SK-N-SH (cell line): ENCODE measurements at regions not wholly inside any gene's neighbourhood (a gene's known extent, or its start where the extent isn't known, plus 50 kb on each side); places are given as distances from the start of the nearest gene placed in this dataset.

Source experiments
- CTCF ChIA-PET: fragments of 300-600, 350-600 bp; formaldehyde crosslinking; extraction: SDS; loops from one replicate; lab custom pipeline; 2021; lab: Yijun Ruan, JAX
- POLR2A ChIA-PET: fragments of 350-600 bp; sonication (Branson Sonifier 250); formaldehyde crosslinking; extraction: SDS; loops from one replicate; lab custom pipeline; 2020; ENCODE audit warnings: antibody characterized with exemption, inconsistent platforms; lab: Yijun Ruan, JAX
- DNase-seq: peaks from one replicate; pipeline ENCODE4 v3.0.0; 2012
- H2AFZ ChIP-seq: fragments of 200-600 bp; sonication (generic); 2 replicates; pipeline ENCODE4 v1.8.1; 2016; ENCODE audit warnings: antibody characterized with exemption, mild to moderate bottlenecking, low read depth
- H3F3A ChIP-seq: fragments of 200-600 bp; sonication (generic); replicated peaks from 2 replicates; pipeline ENCODE3; 2016; ENCODE audit warnings: antibody characterized with exemption, mild to moderate bottlenecking; ENCODE audit not compliant: insufficient read depth
- H3K27ac ChIP-seq, 2 experiments: fragments of 200-500 bp in 1 of 2; fragments of 200-600 bp in 1 of 2; sonication (Bioruptor generic) in 1 of 2; sonication (generic), shearing (Covaris generic) in 1 of 2; 2 replicates each; pipeline versions ENCODE4 v1.5.1 to v1.6.1; 2014 to 2016; ENCODE audit warnings: low read depth in 2 of 2, inconsistent platforms in 1 of 2, low read length in 1 of 2, mild to moderate bottlenecking in 1 of 2, mixed read lengths in 1 of 2
- H3K27me3 ChIP-seq: fragments of 200-600 bp; sonication (generic), shearing (Covaris generic); 2 replicates; pipeline ENCODE4 v1.6.1; 2016; ENCODE audit warnings: mixed run types; ENCODE audit not compliant: insufficient read depth
- H3K36me3 ChIP-seq, 2 experiments: fragments of 200-500 bp in 1 of 2; fragments of 200-600 bp in 1 of 2; sonication (Bioruptor generic) in 1 of 2; sonication (generic) in 1 of 2; replicated peaks in 1 of 2; 2 replicates each; pipeline versions ENCODE3 to v1.5.1; 2014 to 2016; ENCODE audit warnings: low read length in 1 of 2, mild to moderate bottlenecking in 1 of 2; ENCODE audit not compliant: insufficient read depth in 2 of 2, control insufficient read depth in 1 of 2
- H3K4me1 ChIP-seq, 2 experiments: fragments of 200-500 bp in 1 of 2; fragments of 200-600 bp in 1 of 2; sonication (Bioruptor generic) in 1 of 2; sonication (generic), shearing (Covaris generic) in 1 of 2; 2 replicates each; pipeline versions ENCODE4 v1.5.1 to v1.6.1; 2014 to 2016; ENCODE audit warnings: low read depth in 1 of 2, low read length in 1 of 2, mixed run types in 1 of 2; ENCODE audit not compliant: insufficient read depth in 2 of 2, control insufficient read depth in 1 of 2
- H3K4me2 ChIP-seq: fragments of 200-600 bp; sonication (generic), shearing (Covaris generic); 2 replicates; pipeline ENCODE4 v1.6.1; 2017; ENCODE audit warnings: mixed run types
- H3K4me3 ChIP-seq, 2 experiments: fragments of 200-500 bp in 1 of 2; fragments of 200-600 bp in 1 of 2; sonication (Bioruptor generic) in 1 of 2; sonication (generic), shearing (Covaris generic) in 1 of 2; 2 replicates each; pipeline versions ENCODE4 v1.5.1 to v1.8.1; 2014 to 2016; ENCODE audit warnings: low read depth in 2 of 2, inconsistent platforms in 1 of 2, low read length in 1 of 2, mild to moderate bottlenecking in 1 of 2, mixed read lengths in 1 of 2, moderate library complexity in 1 of 2
- H3K79me2 ChIP-seq: fragments of 200-600 bp; sonication (generic); 2 replicates; pipeline ENCODE4 v1.8.1; 2017; ENCODE audit warnings: mild to moderate bottlenecking; ENCODE audit not compliant: insufficient read depth
- H3K9ac ChIP-seq: fragments of 200-600 bp; sonication (generic); 2 replicates; pipeline ENCODE4 v1.6.1; 2017; ENCODE audit warnings: mixed run types
- H3K9me2 ChIP-seq: fragments of 200-600 bp; sonication (generic); 2 replicates; pipeline ENCODE4 v1.6.1; 2017; ENCODE audit warnings: mixed run types
- H3K9me3 ChIP-seq: fragments of 200-600 bp; sonication (generic); 2 replicates; pipeline ENCODE4 v1.6.1; 2017; ENCODE audit warnings: mixed run types, mild to moderate bottlenecking, moderate library complexity
- H4K20me1 ChIP-seq: fragments of 200-600 bp; sonication (generic); 2 replicates; pipeline ENCODE4 v1.6.1; 2017; ENCODE audit warnings: mild to moderate bottlenecking, mixed run types; ENCODE audit not compliant: insufficient read depth
- ELF1 ChIP-seq: IDR thresholded peaks from 2 replicates; pipeline ENCODE4 v1.4.0; 2012
- EZH2phosphoT487 ChIP-seq: fragments of 200-600 bp; sonication (generic); IDR thresholded peaks from 2 replicates; pipeline ENCODE4 v1.6.1; 2017; ENCODE audit warnings: low read depth, mixed run types, mild to moderate bottlenecking, antibody characterized with exemption, moderate library complexity, borderline replicate concordance
- FOSL2 ChIP-seq: IDR thresholded peaks from 2 replicates; pipeline ENCODE4 v1.4.0; 2012; ENCODE audit warnings: low read depth, mild to moderate bottlenecking, moderate library complexity, borderline replicate concordance
- FOXJ3 ChIP-seq: sonication (generic); formaldehyde crosslinking; IDR thresholded peaks from 2 replicates; pipeline ENCODE4 v1.5.1; 2020; ENCODE audit warnings: mild to moderate bottlenecking, missing genetic modification reagents
- GATA2 ChIP-seq: sonication (generic); formaldehyde crosslinking; IDR thresholded peaks from 2 replicates; pipeline ENCODE4 v1.5.0; 2020; ENCODE audit warnings: mild to moderate bottlenecking, missing genetic modification reagents
- IRF3 ChIP-seq: fragments of 150-350 bp; IDR thresholded peaks from 2 replicates; pipeline ENCODE4 v1.6.1; 2016; ENCODE audit warnings: mild to moderate bottlenecking, low read depth, low read length
- JUND ChIP-seq: IDR thresholded peaks from 2 replicates; pipeline ENCODE4 v1.4.0; 2012
- MAX ChIP-seq: IDR thresholded peaks from 2 replicates; pipeline ENCODE4 v1.4.0; 2012; ENCODE audit warnings: low read depth
- MEF2A ChIP-seq: IDR thresholded peaks from 2 replicates; pipeline ENCODE4 v1.4.0; 2012; ENCODE audit warnings: low read depth, borderline replicate concordance
- MXI1 ChIP-seq: IDR thresholded peaks from 2 replicates; pipeline ENCODE4 v1.6.1; 2012; ENCODE audit warnings: mild to moderate bottlenecking, low read depth, low read length, improper control_type of control experiment
- NRF1 ChIP-seq: IDR thresholded peaks from 2 replicates; pipeline ENCODE4 v1.6.1; 2012; ENCODE audit warnings: low read depth, mild to moderate bottlenecking, low read length
- POLR2AphosphoS5 ChIP-seq: IDR thresholded peaks from 2 replicates; pipeline ENCODE4 v1.6.1; 2012; ENCODE audit warnings: low read depth, low read length
- RCOR1 ChIP-seq: fragments of 150-350 bp; IDR thresholded peaks from 2 replicates; pipeline ENCODE4 v1.6.1; 2017; ENCODE audit warnings: antibody characterized with exemption, low read length
- REST ChIP-seq: IDR thresholded peaks from 2 replicates; pipeline ENCODE4 v1.6.1; 2012; ENCODE audit warnings: mild to moderate bottlenecking, low read depth, low read length, moderate library complexity
- RFX5 ChIP-seq: IDR thresholded peaks from 2 replicates; pipeline ENCODE4 v1.6.1; 2012; ENCODE audit warnings: mild to moderate bottlenecking, improper control_type of control experiment, low read length
- RXRA ChIP-seq: IDR thresholded peaks from 2 replicates; pipeline ENCODE4 v1.4.0; 2012; ENCODE audit warnings: low read depth, mild to moderate bottlenecking, borderline replicate concordance
- SIN3A ChIP-seq: IDR thresholded peaks from 2 replicates; pipeline ENCODE4 v1.6.1; 2012; ENCODE audit warnings: low read depth, mild to moderate bottlenecking, low read length, moderate library complexity, borderline replicate concordance
- TCF12 ChIP-seq: IDR thresholded peaks from 2 replicates; pipeline ENCODE4 v1.4.0; 2012
- TEAD4 ChIP-seq: IDR thresholded peaks from 2 replicates; pipeline ENCODE4 v1.4.0; 2012; ENCODE audit warnings: mild to moderate bottlenecking, borderline replicate concordance; ENCODE audit not compliant: insufficient read depth
- USF1 ChIP-seq: IDR thresholded peaks from 2 replicates; pipeline ENCODE4 v1.4.0; 2012; ENCODE audit warnings: low read depth, borderline replicate concordance
- YY1 ChIP-seq: IDR thresholded peaks from 2 replicates; pipeline ENCODE4 v1.4.0; 2012; ENCODE audit warnings: low read depth, mild to moderate bottlenecking
- ZBTB33 ChIP-seq: IDR thresholded peaks from 2 replicates; pipeline ENCODE4 v1.4.0; 2012; ENCODE audit warnings: low read depth, borderline replicate concordance
- WGBS: methylation state at CpG from one replicate; pipeline ENCODE4 v1.1.6; 2017; ENCODE audit warnings: low lambda C conversion rate; 5-methylcytosine and 5-hydroxymethylcytosine counted together

GRCh38 chr7:57789130-57789529 is 339.2 kb downstream of the ZNF716 start (continued):
- TF ChIP-seq REST = no peak
- no peak for TF ChIP-seq EZH2phosphoT487
- no peak for TF ChIP-seq FOSL2
- no peak for TF ChIP-seq SIN3A
- TF ChIP-seq TEAD4 = no peak
- no peak for TF ChIP-seq MXI1
- TF ChIP-seq GATA2 = no peak

- Histone ChIP-seq H2AFZ (no peak overlapping the region), H3K9ac (no peak overlapping the region), H3K27ac (no peak overlapping the region), H3K27me3 (no peaks in the 10 kb centered on the region), H3K4me1 (no peaks in the 10 kb centered on the region; a peak in 1 of 4 replicates), H3F3A (no peaks in the 10 kb centered on the region), H3K9me3 (no peaks in the 10 kb centered on the region), H3K4me3 (no peak overlapping the region), H3K4me2 (no peak overlapping the region), H3K36me3 (no peaks in the 10 kb centered on the region), H3K79me2 (no peaks in the 10 kb centered on the region), H3K9me2 (no peaks in the 10 kb centered on the region), H4K20me1 (no peaks in the 10 kb centered on the region)
- ChIA-PET POLR2A (no interaction called here), CTCF (no interaction called here)
- 12% methylated on average over 28 of the region's 30 CpGs for WGBS
- peak; percentile 51 for DNase-seq
- no peak for TF ChIP-seq RCOR1
- no peak for TF ChIP-seq FOSL2
- TF ChIP-seq TCF12 = no peak
- TF ChIP-seq JUND = no peak
- no peak for TF ChIP-seq GATA2
- no peak for TF ChIP-seq MAX
- no peak for TF ChIP-seq USF1
- TF ChIP-seq NRF1 = no peak
- no peak for TF ChIP-seq MEF2A
- TF ChIP-seq FOXJ3 (CRISPR knock-in tag) = no peak
- no peak for TF ChIP-seq IRF3
- no peak for TF ChIP-seq YY1
- no peak for TF ChIP-seq RFX5
- no peak for TF ChIP-seq ZBTB33
- TF ChIP-seq POLR2AphosphoS5 = no peak
- TF ChIP-seq ELF1 = no peak
- TF ChIP-seq RXRA = no peak
Observed at GRCh38 chr7:57819491-57819981, 369.6 kb downstream of the ZNF716 start.
